ENCODE measurements at regions not wholly inside any gene's neighbourhood (a gene's known extent, or its start where the extent isn't known, plus 50 kb on each side); places are given as distances from the start of the nearest gene placed in this dataset.
"Not testable (repeated sequence)": the region's sequence is repeated elsewhere in the genome, so short reads cannot be mapped to it uniquely, and the experiment has no call there.

GRCh38 chr1:83118472-83118871 is 880.5 kb downstream of the TTLL7 start:
- DNase-seq = no peak

GRCh38 chr1:83117030-83117429 is 881.9 kb downstream of the TTLL7 start:
- not testable (repeated sequence) for DNase-seq

- DNase-seq = no peak
Measured at GRCh38 chr1:83115785-83116184, 883.1 kb downstream of the TTLL7 start.

GRCh38 chr1:83114136-83114834 is 884.6 kb downstream of the TTLL7 start:
- DNase-seq = no peak

- DNase-seq = no peak
Measured at GRCh38 chr1:83113652-83114051, 885.3 kb downstream of the TTLL7 start.

GRCh38 chr1:83112248-83112885 is 886.6 kb downstream of the TTLL7 start:
- no peak for DNase-seq

GRCh38 chr1:83110156-83110555 is 888.8 kb downstream of the TTLL7 start:
- DNase-seq = no peak

GRCh38 chr1:83109692-83110091 is 889.2 kb downstream of the TTLL7 start:
- no peak for DNase-seq

- DNase-seq = no peak
Measured at GRCh38 chr1:83104558-83104957, 894.4 kb downstream of the TTLL7 start.

GRCh38 chr1:83103341-83103740 is 895.6 kb downstream of the TTLL7 start:
- DNase-seq = no peak

GRCh38 chr1:83102630-83103071 is 896.3 kb downstream of the TTLL7 start:
- DNase-seq = no peak

- no peak for DNase-seq
Measured at GRCh38 chr1:83101406-83101805, 897.5 kb downstream of the TTLL7 start.

- DNase-seq = no peak
Measured at GRCh38 chr1:83100133-83100532, 898.8 kb downstream of the TTLL7 start.

GRCh38 chr1:83098791-83099190 is 900.1 kb downstream of the TTLL7 start:
- DNase-seq = no peak

- no peak for DNase-seq
Measured at GRCh38 chr1:83098131-83098530, 900.8 kb downstream of the TTLL7 start.

GRCh38 chr1:83097715-83098114 is 901.2 kb downstream of the TTLL7 start:
- no peak for DNase-seq

GRCh38 chr1:83095570-83095969 is 903.4 kb downstream of the TTLL7 start:
- no peak for DNase-seq

GRCh38 chr1:83090195-83090594 is 908.7 kb downstream of the TTLL7 start:
- DNase-seq = no peak

GRCh38 chr1:83087851-83088250 is 911.1 kb downstream of the TTLL7 start:
- no peak for DNase-seq

- no peak for DNase-seq
Measured at GRCh38 chr1:83086986-83087512, 911.9 kb downstream of the TTLL7 start.

- DNase-seq = no peak
Measured at GRCh38 chr1:83086346-83086745, 912.6 kb downstream of the TTLL7 start.

- no peak for DNase-seq
Measured at GRCh38 chr1:83083589-83084224, 915.2 kb downstream of the TTLL7 start.

- no peak for DNase-seq
Measured at GRCh38 chr1:83077411-83077810, 921.5 kb downstream of the TTLL7 start.

Measured in occipital lobe (tissue), 1 donor.